ENCODE measurements at regions not wholly inside any gene's neighbourhood (a gene's known extent, or its start where the extent isn't known, plus 50 kb on each side); places are given as distances from the start of the nearest gene placed in this dataset.

DNA sequence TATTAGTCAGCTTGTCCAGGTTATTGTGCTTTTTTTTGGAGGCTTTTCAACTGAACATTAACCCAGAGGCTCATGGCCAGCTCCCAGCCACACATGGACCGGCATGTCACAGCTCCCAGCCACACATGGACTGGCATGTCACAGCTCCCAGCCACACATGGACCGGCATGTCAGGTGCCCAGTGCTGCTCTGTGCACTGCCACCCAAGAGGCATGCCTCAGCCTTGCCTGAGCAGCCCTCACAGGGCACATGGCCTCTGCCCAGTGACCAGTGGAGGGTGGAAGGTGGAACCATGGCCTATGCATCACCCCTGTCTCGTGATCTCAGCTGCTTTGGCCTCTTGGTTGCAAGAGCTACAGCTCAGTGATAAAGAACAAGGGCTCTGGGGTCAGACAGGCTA, 119.8 kb downstream of the OAT start:
- Histone ChIP-seq H3K4me3 (ENCODE audit: low read length) (no peak overlapping the region), H3K9ac (ENCODE audit: low read length) (no peak overlapping the region), H3K4me1 (ENCODE audit: control insufficient read depth, insufficient read depth, low read length) (no peaks in the 10 kb centered on the region), H3K27me3 (ENCODE audit: control insufficient read depth, insufficient read depth, low read length) (no peaks in the 10 kb centered on the region), H3K36me3 (ENCODE audit: control insufficient read depth, insufficient read depth, low read length) (no peaks in the 10 kb centered on the region), H3K9me3 (ENCODE audit: control insufficient read depth, low read length) (peaks cover 5% of the 10 kb centered on the region)

DNA sequence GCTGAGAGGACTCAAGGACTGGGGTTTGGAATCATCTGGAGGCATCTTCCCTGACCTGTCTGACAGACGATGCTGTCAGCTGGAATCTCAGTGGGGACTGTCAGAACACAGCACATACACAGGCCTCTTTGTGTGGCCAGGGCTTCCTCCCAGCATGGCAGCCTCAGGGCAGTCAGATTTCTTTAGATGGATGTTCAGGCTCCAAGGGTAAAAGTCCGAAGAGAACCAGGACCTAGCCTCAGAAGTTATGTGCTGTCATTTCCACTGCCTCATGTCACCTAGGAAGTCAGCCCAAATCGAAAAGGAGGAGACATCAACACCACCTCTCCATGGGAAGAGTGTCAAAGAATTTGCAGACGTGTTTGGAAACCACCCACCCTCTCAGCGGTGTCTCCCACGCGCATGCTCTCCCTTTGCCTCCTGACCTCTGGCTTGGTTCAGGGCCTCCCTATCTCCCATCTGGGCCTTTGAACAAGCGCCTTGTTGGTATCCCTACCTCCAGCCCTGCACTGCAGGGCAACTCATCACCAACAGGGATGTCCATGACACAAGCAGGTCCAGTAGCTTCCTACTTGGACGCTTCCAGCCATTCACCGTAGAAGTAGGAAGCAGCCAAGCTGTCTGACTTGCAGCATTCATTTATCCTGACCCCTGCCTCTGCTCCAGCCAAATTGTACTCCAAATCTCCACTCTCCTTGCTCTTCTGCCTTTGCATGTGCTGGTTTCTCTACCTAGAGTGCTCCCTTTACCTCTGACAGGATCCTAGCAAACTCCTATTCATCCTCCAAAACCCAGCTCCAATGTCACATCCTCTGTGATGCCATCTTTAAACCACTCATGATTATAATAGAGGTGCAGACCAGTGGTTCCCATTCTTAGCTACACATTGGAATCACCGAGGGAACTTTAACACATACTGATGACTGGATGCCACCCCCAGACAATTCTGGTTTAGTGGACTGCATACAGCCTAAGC, 121.6 kb downstream of the OAT start:
- H3K9me3 ChIP-seq (ENCODE audit: control insufficient read depth, low read length): peaks cover 5% of the 10 kb centered on the region
- no peaks in the 10 kb centered on the region for H3K36me3 ChIP-seq (ENCODE audit: control insufficient read depth, insufficient read depth, low read length)

DNA sequence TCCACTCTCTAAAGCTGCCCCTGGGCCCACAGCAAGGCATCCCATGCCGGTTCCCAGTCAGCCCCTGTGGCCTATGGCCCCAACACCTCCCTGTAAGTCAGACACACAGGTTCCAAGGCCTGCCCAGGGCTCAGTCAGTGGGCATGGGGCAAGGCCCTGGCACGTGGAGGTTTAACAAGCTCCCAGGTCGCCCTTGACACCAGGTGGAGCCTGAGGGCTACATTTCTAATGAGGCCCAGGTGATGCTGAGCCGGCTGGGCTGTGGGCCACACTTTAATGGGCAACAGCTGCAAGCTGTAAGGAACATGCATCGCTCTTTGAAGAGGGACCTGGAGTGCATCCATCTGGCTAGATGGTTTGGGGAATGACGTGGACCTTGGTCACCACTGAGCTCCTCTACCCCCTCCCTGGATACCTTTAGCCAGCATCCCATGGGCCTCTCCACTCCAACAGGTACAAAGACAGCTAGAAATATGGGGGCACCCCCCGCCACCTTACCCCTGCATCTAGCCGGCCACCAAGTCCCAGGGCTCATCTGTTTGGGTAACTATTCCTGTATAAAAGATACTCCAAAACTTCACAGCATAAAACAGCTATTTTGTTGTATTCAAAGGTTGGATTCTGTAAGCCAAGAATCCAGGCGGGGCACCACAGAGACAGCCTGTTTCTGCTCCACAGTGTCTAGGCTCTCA, 122.5 kb downstream of the OAT start:
- Histone ChIP-seq H3K9me3 (ENCODE audit: control insufficient read depth, low read length) (peaks cover 5% of the 10 kb centered on the region), H3K9ac (ENCODE audit: low read length) (no peak overlapping the region), H3K27me3 (ENCODE audit: control insufficient read depth, insufficient read depth, low read length) (no peaks in the 10 kb centered on the region), H3K4me3 (ENCODE audit: low read length) (no peak overlapping the region), H3K36me3 (ENCODE audit: control insufficient read depth, insufficient read depth, low read length) (no peaks in the 10 kb centered on the region), H3K4me1 (ENCODE audit: control insufficient read depth, insufficient read depth, low read length) (no peaks in the 10 kb centered on the region)

More for the DNA sequence above, 121.6 kb downstream of the OAT start:
- Histone ChIP-seq H3K4me3 (ENCODE audit: low read length) (no peak overlapping the region), H3K27me3 (ENCODE audit: control insufficient read depth, insufficient read depth, low read length) (no peaks in the 10 kb centered on the region), H3K9ac (ENCODE audit: low read length) (no peak overlapping the region), H3K4me1 (ENCODE audit: control insufficient read depth, insufficient read depth, low read length) (no peaks in the 10 kb centered on the region)

DNA sequence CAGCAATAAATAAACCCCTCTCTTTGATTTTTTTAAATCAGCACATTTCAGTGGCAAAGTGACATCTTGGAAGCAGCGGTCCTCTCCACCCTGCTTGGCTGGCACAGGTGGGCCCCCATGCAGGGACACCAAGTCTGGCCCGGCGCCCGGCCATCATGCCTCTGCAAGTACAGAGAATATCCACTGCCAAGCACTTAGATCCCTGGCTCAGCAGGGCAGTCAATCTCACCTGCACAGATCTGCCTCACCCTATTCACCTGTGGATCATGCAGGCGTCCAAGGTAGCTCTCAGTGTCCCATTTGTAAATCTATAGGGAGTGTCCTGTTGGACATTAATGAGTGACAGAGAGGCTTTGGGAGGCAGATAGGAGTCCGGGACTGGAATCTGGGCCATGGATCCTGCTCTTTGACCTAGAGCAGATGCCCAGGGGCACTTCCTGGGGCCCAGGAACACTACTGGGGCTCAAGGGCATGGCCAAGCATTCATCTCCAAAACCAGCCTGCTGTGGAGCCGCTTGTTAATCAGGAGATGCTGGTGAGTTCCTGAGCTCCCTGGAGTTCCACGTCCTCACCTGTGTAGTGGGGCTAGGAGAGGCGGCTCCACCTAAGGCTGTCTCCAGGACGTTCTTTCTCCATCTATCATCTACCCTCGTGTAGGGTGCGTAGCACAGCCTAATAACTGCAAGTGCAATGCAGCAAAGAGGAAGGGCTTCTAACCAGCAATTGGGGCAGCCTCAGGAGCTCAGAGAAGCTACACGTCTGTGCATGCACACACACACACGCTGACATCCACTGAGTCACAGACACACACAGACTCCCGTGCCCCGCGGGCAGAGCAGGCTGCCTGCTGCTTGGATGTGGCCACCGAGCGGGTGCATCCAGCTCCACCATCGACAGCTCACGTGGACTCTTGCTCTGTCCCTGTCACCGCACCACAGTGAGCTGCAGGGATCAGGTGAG, 123.6 kb downstream of the OAT start:
- Histone ChIP-seq H3K4me1 (ENCODE audit: control insufficient read depth, insufficient read depth, low read length) (no peaks in the 10 kb centered on the region), H3K36me3 (ENCODE audit: control insufficient read depth, insufficient read depth, low read length) (no peaks in the 10 kb centered on the region), H3K27me3 (ENCODE audit: control insufficient read depth, insufficient read depth, low read length) (no peaks in the 10 kb centered on the region), H3K9ac (ENCODE audit: low read length) (no peak overlapping the region), H3K9me3 (ENCODE audit: control insufficient read depth, low read length) (no peaks in the 10 kb centered on the region), H3K4me3 (ENCODE audit: low read length) (no peak overlapping the region)

DNA sequence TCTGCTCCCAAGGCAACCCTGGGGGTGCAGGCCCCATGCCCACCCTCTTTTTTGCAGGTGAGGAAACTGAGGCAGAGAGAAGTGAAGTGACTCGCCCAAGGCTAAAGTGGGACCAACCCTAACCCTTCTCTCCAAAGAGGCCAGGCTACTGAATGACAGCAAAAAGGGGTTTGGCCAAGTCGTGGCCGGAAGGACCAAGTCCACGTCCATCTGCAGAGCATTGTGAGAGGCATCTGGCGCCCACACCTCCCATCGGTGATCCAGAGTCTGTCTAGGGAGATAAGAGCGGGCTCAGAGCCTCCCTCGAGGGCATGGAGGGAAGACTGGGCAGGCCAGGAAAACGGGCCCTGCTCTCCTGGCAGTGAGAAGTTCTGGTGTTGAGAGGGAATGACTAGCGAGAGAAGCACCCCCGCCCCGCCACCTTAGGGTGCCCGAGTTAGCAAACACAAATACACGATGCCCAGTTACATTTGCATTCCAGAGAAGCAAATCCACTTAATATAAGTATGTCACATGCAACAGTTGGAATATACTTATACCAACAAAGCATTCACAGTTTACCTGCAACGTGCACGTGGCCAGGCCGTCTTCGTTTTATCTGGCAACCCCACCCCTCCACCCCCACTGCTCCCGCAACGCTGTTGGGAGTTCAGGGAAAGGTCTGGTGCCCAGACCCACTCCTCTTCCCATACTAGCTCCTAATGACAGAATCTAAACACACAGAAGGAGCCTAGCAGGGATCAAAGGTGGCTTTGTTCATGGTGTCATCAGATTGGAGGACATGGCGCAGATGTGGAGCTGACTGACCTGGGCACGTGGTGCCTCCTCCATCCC, 124.9 kb downstream of the OAT start:
- H3K4me1 ChIP-seq (ENCODE audit: control insufficient read depth, insufficient read depth, low read length): no peaks in the 10 kb centered on the region
- no peaks in the 10 kb centered on the region for H3K36me3 ChIP-seq (ENCODE audit: control insufficient read depth, insufficient read depth, low read length)
- H3K27me3 ChIP-seq (ENCODE audit: control insufficient read depth, insufficient read depth, low read length): no peaks in the 10 kb centered on the region
- no peak overlapping the region for H3K4me3 ChIP-seq (ENCODE audit: low read length)
- no peaks in the 10 kb centered on the region for H3K9me3 ChIP-seq (ENCODE audit: control insufficient read depth, low read length)
- no peak overlapping the region for H3K9ac ChIP-seq (ENCODE audit: low read length)

DNA sequence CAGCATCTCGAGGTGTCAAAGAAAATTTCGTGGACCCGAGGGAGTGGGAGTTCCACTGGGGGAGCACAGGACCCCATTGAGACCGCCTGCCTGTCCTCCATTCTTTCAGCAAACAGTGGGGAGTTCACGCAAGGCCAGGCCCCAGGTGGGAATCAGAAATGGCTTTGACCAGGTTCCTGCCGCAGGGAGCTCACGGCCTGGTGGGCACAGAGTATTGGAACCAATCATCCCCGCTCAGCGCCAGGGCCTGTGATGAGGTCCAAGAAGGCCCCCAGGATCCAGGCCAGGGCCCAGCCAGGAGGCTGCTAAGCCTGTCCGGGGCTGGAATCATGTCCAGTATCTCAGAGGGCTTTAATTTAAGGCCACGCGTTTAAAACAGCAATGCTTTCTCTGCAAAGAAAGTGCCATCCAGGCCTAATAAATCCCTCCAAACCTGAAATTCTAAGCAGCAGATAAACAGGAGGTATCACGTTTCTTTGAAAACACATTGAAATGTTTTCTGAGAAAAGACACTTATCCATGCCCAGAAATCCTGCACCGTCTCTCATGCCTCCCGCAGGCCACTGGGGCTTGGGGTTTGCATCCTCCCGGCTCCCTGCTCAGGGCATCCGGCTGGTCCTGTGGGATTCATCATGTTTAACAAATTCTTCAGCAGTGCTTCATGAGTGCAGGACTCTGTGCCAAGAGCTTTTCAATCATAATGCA, 125.7 kb downstream of the OAT start:
- H3K27me3 ChIP-seq (ENCODE audit: control insufficient read depth, insufficient read depth, low read length): no peaks in the 10 kb centered on the region
- no peak overlapping the region for H3K9ac ChIP-seq (ENCODE audit: low read length)
- no peaks in the 10 kb centered on the region for H3K9me3 ChIP-seq (ENCODE audit: control insufficient read depth, low read length)
- H3K4me3 ChIP-seq (ENCODE audit: low read length): no peak overlapping the region
- no peaks in the 10 kb centered on the region for H3K4me1 ChIP-seq (ENCODE audit: control insufficient read depth, insufficient read depth, low read length)
- no peaks in the 10 kb centered on the region for H3K36me3 ChIP-seq (ENCODE audit: control insufficient read depth, insufficient read depth, low read length)

DNA sequence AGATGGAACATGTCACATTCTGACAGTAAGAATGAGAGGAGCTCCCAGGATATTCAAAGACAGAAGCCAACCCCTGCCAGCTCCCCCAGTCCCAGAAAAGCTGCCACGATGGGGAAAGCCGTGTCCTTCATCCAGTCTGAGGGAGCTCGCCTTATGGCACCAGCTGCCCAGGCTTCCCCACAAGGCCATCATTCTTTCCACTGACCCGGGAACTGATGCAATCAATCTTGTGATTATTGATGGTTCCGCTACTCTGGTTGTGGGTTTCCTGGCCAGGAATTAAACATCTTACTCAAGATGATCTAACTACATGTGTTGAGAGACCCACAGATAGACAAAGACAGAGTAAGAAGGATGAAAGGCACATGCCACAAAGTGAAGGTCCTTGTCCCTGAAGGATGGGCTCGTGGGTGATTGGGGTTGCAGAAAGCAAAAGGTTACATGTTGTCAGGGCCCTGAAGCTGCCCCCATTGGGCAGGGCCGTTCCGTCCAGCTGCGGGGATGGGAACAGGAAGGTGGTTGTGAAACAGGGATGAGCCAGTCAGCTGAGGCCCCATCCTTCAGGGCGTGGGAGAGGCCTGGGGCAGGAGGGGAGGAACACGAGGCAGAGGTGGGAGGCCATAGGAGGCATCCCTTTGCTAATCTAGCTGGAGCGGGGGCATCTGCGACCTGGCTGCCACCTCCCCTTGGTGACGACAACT, 127.6 kb downstream of the OAT start:
- Histone ChIP-seq H3K9ac (ENCODE audit: low read length) (no peak overlapping the region), H3K27me3 (ENCODE audit: control insufficient read depth, insufficient read depth, low read length) (no peaks in the 10 kb centered on the region), H3K36me3 (ENCODE audit: control insufficient read depth, insufficient read depth, low read length) (no peaks in the 10 kb centered on the region), H3K4me1 (ENCODE audit: control insufficient read depth, insufficient read depth, low read length) (no peaks in the 10 kb centered on the region), H3K9me3 (ENCODE audit: control insufficient read depth, low read length) (no peaks in the 10 kb centered on the region), H3K4me3 (ENCODE audit: low read length) (no peak overlapping the region)

DNA sequence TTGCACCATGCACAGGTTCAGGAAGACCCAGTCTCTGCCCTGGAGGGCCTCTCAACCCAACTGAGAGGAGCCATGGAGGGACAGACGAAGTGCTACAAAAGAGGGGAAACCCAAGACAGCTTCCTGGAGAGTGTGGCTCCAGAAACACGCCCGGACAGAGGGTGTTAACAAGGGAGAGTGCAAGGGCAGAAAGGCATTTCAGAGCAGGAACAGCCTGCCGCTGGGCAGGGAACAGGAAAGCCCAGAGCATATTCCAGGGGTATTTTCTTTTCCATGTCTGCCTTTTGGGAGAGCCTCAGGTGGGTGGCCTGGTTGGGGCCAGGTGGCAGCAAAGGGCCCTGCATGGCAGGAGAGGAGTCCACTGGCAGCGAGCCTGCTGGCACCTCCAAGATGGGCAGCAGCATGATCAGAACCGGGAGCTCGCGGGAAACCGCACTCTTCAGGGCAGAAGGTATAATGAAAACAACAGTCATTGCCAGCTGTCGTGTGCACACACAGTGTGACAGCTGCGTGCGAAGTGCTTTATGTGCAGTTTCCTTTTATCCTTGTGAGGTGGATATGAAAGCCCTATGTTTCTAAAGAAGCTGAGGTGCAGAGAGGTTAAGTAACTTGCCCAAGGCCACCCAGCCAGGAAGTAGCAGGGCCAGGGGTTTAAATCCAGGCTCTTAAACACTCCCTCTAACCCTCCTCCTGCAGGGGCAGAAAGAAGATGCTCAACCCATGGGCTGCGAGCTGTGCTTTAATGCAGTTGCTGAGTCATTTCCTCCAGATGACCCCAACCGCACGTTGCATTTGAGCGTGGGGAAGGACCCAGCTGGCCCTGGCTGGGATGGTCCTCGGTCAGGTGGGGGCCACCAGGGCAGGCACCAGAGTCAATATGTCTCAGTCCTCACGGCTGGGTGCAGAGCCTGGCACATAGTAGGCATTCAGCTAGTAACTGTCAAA, 128.6 kb downstream of the OAT start:
- Histone ChIP-seq H3K36me3 (ENCODE audit: control insufficient read depth, insufficient read depth, low read length) (no peaks in the 10 kb centered on the region), H3K9ac (ENCODE audit: low read length) (no peak overlapping the region), H3K27me3 (ENCODE audit: control insufficient read depth, insufficient read depth, low read length) (no peaks in the 10 kb centered on the region), H3K4me1 (ENCODE audit: control insufficient read depth, insufficient read depth, low read length) (no peaks in the 10 kb centered on the region), H3K4me3 (ENCODE audit: low read length) (no peak overlapping the region), H3K9me3 (ENCODE audit: control insufficient read depth, low read length) (no peaks in the 10 kb centered on the region)

DNA sequence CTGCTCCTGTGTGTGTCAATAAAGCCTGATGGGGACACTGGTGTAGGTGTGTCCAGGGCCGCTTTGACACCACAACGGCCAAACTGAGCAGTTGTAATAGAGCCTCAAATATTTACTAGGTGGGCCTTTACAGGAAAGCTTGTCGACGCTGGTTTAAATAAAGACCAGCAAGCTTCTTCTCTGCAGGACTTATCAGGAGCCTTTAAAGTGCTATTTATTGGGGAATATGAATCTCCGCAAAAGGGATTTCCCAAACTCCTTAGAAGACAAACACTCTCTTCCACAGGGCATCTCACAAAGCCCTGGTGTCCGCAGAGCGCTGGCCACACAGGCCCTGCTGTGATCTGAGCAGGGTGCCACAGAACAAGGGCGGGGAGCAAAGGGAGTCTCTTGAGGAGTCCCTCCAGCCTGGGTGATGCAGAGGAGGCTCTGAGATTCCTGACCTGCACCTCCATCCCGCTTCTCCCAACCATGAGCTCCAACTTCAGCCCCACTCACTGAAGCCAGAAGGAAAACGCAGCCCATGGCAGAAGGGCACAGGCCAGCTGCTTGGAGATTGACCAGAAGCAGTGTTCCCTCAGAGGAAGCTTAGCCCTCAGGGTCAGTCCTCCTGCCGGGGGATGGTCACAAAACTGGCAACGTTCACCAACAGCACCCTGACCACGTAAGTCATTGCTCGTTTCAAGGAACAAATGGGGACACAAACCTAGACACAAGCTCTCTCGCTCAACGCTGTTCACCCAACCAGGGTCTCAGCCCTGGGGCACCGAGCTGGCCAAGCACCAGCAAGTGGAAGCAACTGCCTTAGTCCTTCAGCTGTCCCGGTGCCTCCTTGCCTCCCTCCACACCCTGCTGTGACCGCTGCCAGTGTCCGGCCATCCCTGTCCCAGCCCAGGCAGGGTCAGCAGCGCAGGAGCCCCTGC, 129.5 kb downstream of the OAT start:
- Histone ChIP-seq H3K4me1 (ENCODE audit: control insufficient read depth, insufficient read depth, low read length) (no peaks in the 10 kb centered on the region), H3K27me3 (ENCODE audit: control insufficient read depth, insufficient read depth, low read length) (no peaks in the 10 kb centered on the region), H3K9me3 (ENCODE audit: control insufficient read depth, low read length) (no peaks in the 10 kb centered on the region), H3K9ac (ENCODE audit: low read length) (no peak overlapping the region), H3K4me3 (ENCODE audit: low read length) (no peak overlapping the region), H3K36me3 (ENCODE audit: control insufficient read depth, insufficient read depth, low read length) (no peaks in the 10 kb centered on the region)
